K562 (cell line): ENCODE measurements at regions not wholly inside any gene's neighbourhood (a gene's known extent, or its start where the extent isn't known, plus 50 kb on each side); places are given as distances from the start of the nearest gene placed in this dataset.

Experiments
- ATAC-seq: fragments of 200-7000 bp; cut with Tn5 transposase; 3 replicates; pipeline ENCODE4 v1.9.1; 2020; ENCODE audit warnings: moderate library complexity
- BruUV-seq: library from RNA; stranded (reverse); fragments of 400-500 nt; replicated peaks from 2 replicates; lab custom pipeline; 2021; lab: Mats Ljungman, UMichigan
- CTCF ChIA-PET: fragments of 300-600 bp; formaldehyde crosslinking; extraction: SDS; loops from one replicate; lab custom pipeline; 2021; ENCODE audit warnings: low intra/inter-chr PET ratio; lab: Yijun Ruan, JAX
- POLR2A ChIA-PET: fragments of 300-600, 350-650 bp; sonication (Branson Sonifier 250); formaldehyde crosslinking; extraction: SDS; loops from one replicate; lab custom pipeline; 2021; ENCODE audit warnings: antibody characterized with exemption, inconsistent platforms; lab: Yijun Ruan, JAX
- DNase-seq, 4 experiments: peaks; one replicate each; pipeline versions ENCODE4 v3.0.0 to v3.0.0-alpha.2; 2011 to 2018; ENCODE audit warnings: low spot score in 3 of 4, mixed read lengths in 3 of 4; ENCODE audit errors: extremely low read depth in 1 of 4
- FAIRE-seq: peaks from 2 replicates; lab custom pipeline; 2011; peaks lifted over from hg19 to GRCh38; lab: Jason Lieb, UNC
- H2AFZ ChIP-seq: 2 replicates; pipeline ENCODE4 v1.6.0; 2011; ENCODE audit warnings: low read depth, low read length, control low read depth, inconsistent platforms
- H3K27ac ChIP-seq: fragments of 200-600 bp; 3 replicates; pipeline ENCODE4 v1.8.0; 2011; ENCODE audit warnings: low read depth, mild to moderate bottlenecking, control low read depth, inconsistent platforms, low read length, moderate library complexity, mixed read lengths; ENCODE audit errors: extremely low read depth
- H3K27me3 ChIP-seq, 2 experiments: fragments of 300-600 bp in 1 of 2; 2 replicates in 1 of 2; 3 replicates in 1 of 2; pipeline versions ENCODE4 v1.6.0 to v1.8.0; 2011; ENCODE audit warnings: inconsistent platforms in 2 of 2, low read length in 2 of 2, mild to moderate bottlenecking in 1 of 2, mixed read lengths in 1 of 2, moderate library complexity in 1 of 2; ENCODE audit not compliant: control insufficient read depth in 2 of 2, insufficient read depth in 2 of 2
- H3K36me3 ChIP-seq: fragments of 300-600 bp; 3 replicates; pipeline ENCODE4 v1.8.0; 2011; ENCODE audit warnings: mild to moderate bottlenecking, low read length, inconsistent platforms; ENCODE audit not compliant: control insufficient read depth, insufficient read depth
- H3K4me1 ChIP-seq, 2 experiments: fragments of 200-600 bp in 1 of 2; replicated peaks in 1 of 2; 2 replicates in 1 of 2; 3 replicates in 1 of 2; pipeline versions ENCODE4 v1.5.1 to v1.8.0; 2011; ENCODE audit warnings: inconsistent platforms in 2 of 2, low read length in 2 of 2, mild to moderate bottlenecking in 1 of 2, mixed read lengths in 1 of 2, moderate library complexity in 1 of 2; ENCODE audit not compliant: control insufficient read depth in 2 of 2, insufficient read depth in 2 of 2
- H3K4me2 ChIP-seq: 2 replicates; pipeline ENCODE4 v1.6.1; 2011; ENCODE audit warnings: low read length, control low read depth, inconsistent platforms, mixed read lengths; ENCODE audit not compliant: insufficient read depth
- H3K4me3 ChIP-seq: fragments of 200-600 bp; sonication (generic), shearing (Covaris generic); 2 replicates; pipeline ENCODE4 v1.5.1; 2016; ENCODE audit warnings: control low read depth, inconsistent platforms
- H3K79me2 ChIP-seq: fragments of 200-600 bp; 3 replicates; pipeline ENCODE4 v1.8.0; 2011; ENCODE audit warnings: low read length, inconsistent platforms; ENCODE audit not compliant: control insufficient read depth, insufficient read depth
- H3K9ac ChIP-seq, 2 experiments: 2 replicates each; pipeline versions ENCODE4 v1.6.0 to v1.6.1; 2011; ENCODE audit warnings: low read depth in 2 of 2, low read length in 2 of 2, control low read depth in 1 of 2, inconsistent platforms in 1 of 2, mild to moderate bottlenecking in 1 of 2, mixed read lengths in 1 of 2; ENCODE audit not compliant: insufficient read depth in 1 of 2
- H3K9me1 ChIP-seq: one replicate; pipeline ENCODE4 v1.6.0; 2011; ENCODE audit warnings: inconsistent platforms, mild to moderate bottlenecking, low read length, moderate library complexity; ENCODE audit not compliant: control insufficient read depth, insufficient read depth
- H3K9me3 ChIP-seq: replicated peaks from 2 replicates; pipeline ENCODE4 v1.5.1; 2011; ENCODE audit warnings: low read depth, low read length, inconsistent platforms; ENCODE audit not compliant: control insufficient read depth, insufficient read depth
- H4K20me1 ChIP-seq: replicated peaks from 2 replicates; pipeline ENCODE4 v1.6.1; 2011; ENCODE audit warnings: low read length, inconsistent platforms, mixed read lengths; ENCODE audit not compliant: control insufficient read depth, insufficient read depth
- ASH1L ChIP-seq: fragments of 450-650 bp; IDR thresholded peaks from 2 replicates; pipeline ENCODE4 v1.6.1; 2018; ENCODE audit warnings: borderline replicate concordance, mild to moderate bottlenecking, low read depth; ENCODE audit not compliant: partially characterized antibody
- BACH1 ChIP-seq: fragments of 200-800 bp; sonication (Bioruptor generic); IDR thresholded peaks from 2 replicates; pipeline ENCODE4 v1.6.1; 2016; ENCODE audit warnings: missing genetic modification characterization, missing compliant biosample characterization
- E2F4 ChIP-seq: sonication (generic); formaldehyde crosslinking; IDR thresholded peaks from 2 replicates; pipeline ENCODE4 v1.8.0; 2022; ENCODE audit warnings: mild to moderate bottlenecking, low read depth, missing genetic modification reagents
- EWSR1 ChIP-seq: fragments of 450-650 bp; IDR thresholded peaks from 2 replicates; pipeline ENCODE4 v1.6.1; 2018; ENCODE audit warnings: borderline replicate concordance, mild to moderate bottlenecking, low read depth, moderate library complexity; ENCODE audit not compliant: partially characterized antibody
- HNRNPL ChIP-seq: fragments of 200-400 bp; formaldehyde crosslinking; IDR thresholded peaks from 2 replicates; pipeline ENCODE4 v1.6.1; 2017; ENCODE audit warnings: low read depth, mild to moderate bottlenecking, low read length
- MITF ChIP-seq: IDR thresholded peaks from 2 replicates; pipeline ENCODE4 v1.6.1; 2014; ENCODE audit warnings: antibody characterized with exemption
- NFE2L1 ChIP-seq: fragments of 450-650 bp; IDR thresholded peaks from 2 replicates; pipeline ENCODE4 v1.6.1; 2016; ENCODE audit warnings: missing genetic modification characterization, low read depth, mild to moderate bottlenecking, missing compliant biosample characterization, moderate library complexity, borderline replicate concordance
- PTBP1 ChIP-seq: fragments of 200-400 bp; formaldehyde crosslinking; IDR thresholded peaks from 2 replicates; pipeline ENCODE4 v1.6.1; 2017; ENCODE audit warnings: low read depth, low read length
- REST ChIP-seq, 2 experiments: fragments of 450-650 bp; formaldehyde crosslinking in 1 of 2; IDR thresholded peaks; 2 replicates each; pipeline versions ENCODE4 v1.4.0 to v1.6.1; 2014 to 2020; ENCODE audit warnings: mild to moderate bottlenecking in 2 of 2, borderline replicate concordance in 1 of 2, low read depth in 1 of 2
- ZNF140 ChIP-seq: fragments of 250-450 bp; sonication (Bioruptor Pico); IDR thresholded peaks from 2 replicates; pipeline ENCODE4 v1.8.0; 2021; ENCODE audit warnings: moderate library complexity, mild to moderate bottlenecking, inconsistent platforms
- ZNF253 ChIP-seq: fragments of 250-450 bp; sonication (Bioruptor Pico); conservative IDR thresholded peaks from 2 replicates; pipeline ENCODE4 v1.6.1; 2021; ENCODE audit warnings: mild to moderate bottlenecking
- ZSCAN29 ChIP-seq: fragments of 450-650 bp; IDR thresholded peaks from 2 replicates; pipeline ENCODE4 v1.6.1; 2017
- ZSCAN32 ChIP-seq: fragments of 450-650 bp; formaldehyde crosslinking; IDR thresholded peaks from 2 replicates; pipeline ENCODE4 v1.4.0; 2020; ENCODE audit warnings: mild to moderate bottlenecking, moderate library complexity
- WGBS: fragments of 100-300 bp; shearing (Covaris generic); methylation state at CpG from one replicate; pipeline ENCODE4 v1.1.6; 2016; ENCODE audit warnings: low coverage, mixed read lengths; ENCODE audit not compliant: insufficient coverage; ENCODE audit errors: missing lambda C conversion rate; 5-methylcytosine and 5-hydroxymethylcytosine counted together
- in situ Hi-C: fragments of 300-500 bp; cut with MboI; formaldehyde crosslinking; loops from 4 replicates; pipeline ENCODE4 v1.15.0; 2018; ENCODE audit warnings: inconsistent platforms, mixed read lengths
- intact Hi-C: fragments of 100-400 bp; cut with micrococcal nuclease; formaldehyde crosslinking; loops from 2 replicates; pipeline ENCODE4 v1.14.2; 2022

GRCh38 chr11:91536366-91536765 is 688.3 kb upstream of the FAT3 start:
- 0% methylated on average over 1 of the region's 1 CpG for WGBS
- BruUV-seq, result no TSS peak
- ChIA-PET CTCF (no interaction called here), POLR2A (no interaction called here)
- no peaks in the 10 kb centered on the region for H3K79me2 ChIP-seq
- no peaks in the 10 kb centered on the region for H4K20me1 ChIP-seq
- no peaks in the 10 kb centered on the region; the same call in 1 of the 2 replicates for H3K9me3 ChIP-seq
- no peak overlapping the region for H3K9ac ChIP-seq
- no peaks in the 10 kb centered on the region for H3K4me1 ChIP-seq
- no peak overlapping the region for H3K27ac ChIP-seq
- intact Hi-C loops (loop anchor here (10.0 kb wide), 1 partner anchor 58 kb away; no protein-coding TSS in a partner anchor), in situ Hi-C loops (no loop called here)
- no peak for FAIRE-seq
- H3K27me3 ChIP-seq, result no peaks in the 10 kb centered on the region
- H3K4me3 ChIP-seq, result no peak overlapping the region
- no peak for ATAC-seq
- DNase-seq, result no peak
- H3K4me2 ChIP-seq, result no peak overlapping the region
- H3K9me1 ChIP-seq, result no peaks in the 10 kb centered on the region
- no peaks in the 10 kb centered on the region for H3K36me3 ChIP-seq
- no peak overlapping the region for H2AFZ ChIP-seq
- TF ChIP-seq HNRNPL (no peak), ASH1L (no peak), E2F4 (CRISPR knock-in tag) (no peak), ZNF253 (CRISPR knock-in tag) (no peak), ZSCAN32 (no peak), ZSCAN29 (no peak), REST (IDR thresholded peaks at IDR 0.05; ENCODE audit: borderline replicate concordance) (no peak), REST (CRISPR knock-in tag; IDR thresholded peaks at IDR 0.05; ENCODE audit: low read depth) (no peak), PTBP1 (no peak), MITF (no peak), ZNF140 (CRISPR knock-in tag) (no peak), BACH1 (no peak), NFE2L1 (tag) (no peak), EWSR1 (no peak)
